RWPE1 (cell line): ENCODE measurements at regions not wholly inside any gene's neighbourhood (a gene's known extent, or its start where the extent isn't known, plus 50 kb on each side); places are given as distances from the start of the nearest gene placed in this dataset.

Experiments
- CTCF ChIA-PET: fragments of 350-600 bp; sonication (Branson Sonifier 250); formaldehyde crosslinking; extraction: SDS; loops from one replicate; lab custom pipeline; 2021; lab: Yijun Ruan, JAX
- POLR2A ChIA-PET: fragments of 400-600 bp; formaldehyde crosslinking; extraction: SDS; loops from one replicate; lab custom pipeline; 2020; ENCODE audit warnings: antibody characterized with exemption; ENCODE audit not compliant: low non-redundant PET; lab: Yijun Ruan, JAX
- DNase-seq: peaks from one replicate; pipeline ENCODE4 v3.0.0; 2012; ENCODE audit warnings: low spot score
- H3K27ac ChIP-seq: fragments of 450-650 bp; 2 replicates; pipeline ENCODE4 v1.5.1; 2017
- TF ChIP-seq, protein P1 (sequence below): fragments of 450-650 bp; conservative IDR thresholded peaks from 2 replicates; pipeline ENCODE4 v1.5.1; 2017; ENCODE audit warnings: low read depth, mild to moderate bottlenecking

DNA sequence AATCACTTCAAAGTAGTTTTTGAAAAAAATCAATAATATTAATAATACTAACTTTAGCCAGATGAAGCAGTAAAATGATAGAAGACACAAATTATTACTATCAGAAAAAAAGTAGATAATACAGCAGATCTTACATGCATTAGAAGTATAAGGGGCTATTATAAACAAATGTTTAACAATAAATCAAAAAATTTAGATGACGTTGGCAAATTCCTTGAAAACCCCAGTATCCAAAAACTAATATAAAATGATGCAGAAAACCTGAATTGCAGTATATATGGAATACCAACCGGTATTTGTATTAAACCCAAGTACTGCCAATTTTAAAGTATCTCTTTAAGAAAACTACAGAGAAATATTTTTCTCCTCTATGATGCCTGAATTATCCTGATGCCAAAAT is 573.3 kb upstream of the CTNND2 start:
- no peak for DNase-seq
- TF ChIP-seq, protein P1, sequence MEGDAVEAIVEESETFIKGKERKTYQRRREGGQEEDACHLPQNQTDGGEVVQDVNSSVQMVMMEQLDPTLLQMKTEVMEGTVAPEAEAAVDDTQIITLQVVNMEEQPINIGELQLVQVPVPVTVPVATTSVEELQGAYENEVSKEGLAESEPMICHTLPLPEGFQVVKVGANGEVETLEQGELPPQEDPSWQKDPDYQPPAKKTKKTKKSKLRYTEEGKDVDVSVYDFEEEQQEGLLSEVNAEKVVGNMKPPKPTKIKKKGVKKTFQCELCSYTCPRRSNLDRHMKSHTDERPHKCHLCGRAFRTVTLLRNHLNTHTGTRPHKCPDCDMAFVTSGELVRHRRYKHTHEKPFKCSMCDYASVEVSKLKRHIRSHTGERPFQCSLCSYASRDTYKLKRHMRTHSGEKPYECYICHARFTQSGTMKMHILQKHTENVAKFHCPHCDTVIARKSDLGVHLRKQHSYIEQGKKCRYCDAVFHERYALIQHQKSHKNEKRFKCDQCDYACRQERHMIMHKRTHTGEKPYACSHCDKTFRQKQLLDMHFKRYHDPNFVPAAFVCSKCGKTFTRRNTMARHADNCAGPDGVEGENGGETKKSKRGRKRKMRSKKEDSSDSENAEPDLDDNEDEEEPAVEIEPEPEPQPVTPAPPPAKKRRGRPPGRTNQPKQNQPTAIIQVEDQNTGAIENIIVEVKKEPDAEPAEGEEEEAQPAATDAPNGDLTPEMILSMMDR, result no peak
- CTCF ChIA-PET, result no interaction called here
- H3K27ac ChIP-seq, result no peak overlapping the region
- POLR2A ChIA-PET, result no interaction called here

- CTCF ChIA-PET, result no interaction called here
- TF ChIP-seq, protein P1, result no peak
- POLR2A ChIA-PET, result no interaction called here
- H3K27ac ChIP-seq, result no peak overlapping the region
- no peak for DNase-seq
Observed at GRCh38 chr5:12467799-12468198, 563.6 kb upstream of the CTNND2 start.

- POLR2A ChIA-PET, result interaction anchor here (0.6 kb wide), 1 partner anchor 19 kb away, joined by 4 read pairs; no protein-coding TSS in a partner anchor
- peak; percentile 14 for DNase-seq
- CTCF ChIA-PET, result interaction anchor here (0.6 kb wide), 1 partner anchor 622 kb away, joined by 3 read pairs; no protein-coding TSS in a partner anchor
- H3K27ac ChIP-seq, result no peak overlapping the region
- TF ChIP-seq, protein P1, result no peak
Observed at GRCh38 chr5:12460493-12461261, 556.4 kb upstream of the CTNND2 start.

DNA sequence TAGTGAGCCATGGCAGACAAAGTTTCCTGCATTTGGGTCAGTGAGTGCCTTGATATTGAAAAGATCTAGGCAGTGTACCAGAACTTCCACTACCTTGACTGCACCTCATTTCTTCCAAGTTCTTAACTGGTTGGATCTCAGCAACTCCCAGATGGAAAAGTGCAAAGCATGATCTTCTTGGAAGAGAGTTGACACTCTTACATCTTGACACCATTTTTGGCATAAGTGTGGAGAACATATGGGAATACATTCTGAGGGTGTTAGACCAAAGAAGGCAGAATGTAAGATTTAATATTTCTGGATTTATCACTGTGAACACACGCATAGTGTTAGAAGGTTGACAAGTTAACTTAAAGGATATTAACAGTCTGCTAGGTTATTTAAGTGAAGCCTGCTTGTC is 555.1 kb upstream of the CTNND2 start:
- no peak overlapping the region for H3K27ac ChIP-seq
- ChIA-PET CTCF (no interaction called here), POLR2A (no interaction called here)
- TF ChIP-seq, protein P1, result no peak
- no peak for DNase-seq

GRCh38 chr5:12419075-12419474 is 514.8 kb upstream of the CTNND2 start:
- H3K27ac ChIP-seq, result no peak overlapping the region
- POLR2A ChIA-PET, result no interaction called here
- no peak for DNase-seq
- TF ChIP-seq, protein P1, result no peak
- CTCF ChIA-PET, result interaction anchor here (0.6 kb wide), 1 partner anchor 832 kb away, joined by 4 read pairs; no protein-coding TSS in a partner anchor

DNA sequence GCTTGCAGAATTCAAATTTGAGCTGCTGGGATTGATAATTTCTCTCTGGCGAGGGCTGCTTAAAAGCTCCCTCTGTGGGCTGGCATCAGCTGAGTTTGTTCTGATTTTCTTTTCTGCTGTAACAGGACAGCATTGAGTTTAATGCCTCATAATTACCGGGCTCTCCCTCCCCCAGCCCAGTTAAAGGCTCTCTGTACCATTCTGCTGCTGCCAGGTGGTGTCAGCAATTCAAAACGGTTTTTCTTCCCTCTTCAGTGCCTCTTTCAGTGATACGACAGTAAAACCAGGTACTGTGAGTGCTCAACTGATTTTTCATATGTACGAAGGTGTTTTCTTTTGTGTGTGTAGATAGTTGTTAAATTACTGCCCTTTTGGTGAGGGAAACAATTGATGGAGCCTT is 509.3 kb upstream of the CTNND2 start:
- ChIA-PET POLR2A (no interaction called here), CTCF (no interaction called here)
- TF ChIP-seq, protein P1, result no peak
- DNase-seq, result no peak
- H3K27ac ChIP-seq, result no peak overlapping the region
